GM12865 (cell line): ENCODE measurements at regions not wholly inside any gene's neighbourhood (a gene's known extent, or its start where the extent isn't known, plus 50 kb on each side); places are given as distances from the start of the nearest gene placed in this dataset.

ENCODE experiments used
- DNase-seq: peaks from one replicate; pipeline ENCODE4 v3.0.0; 2010; ENCODE audit warnings: low read depth
- H3K4me3 ChIP-seq: 2 replicates; pipeline ENCODE4 v1.5.1; 2011; ENCODE audit warnings: mild to moderate bottlenecking, low read depth, low read length, control low read depth
- CTCF ChIP-seq: IDR thresholded peaks from 2 replicates; pipeline ENCODE4 v1.5.1; 2011; ENCODE audit warnings: low read length, control low read depth, low read depth, inconsistent platforms; ENCODE audit not compliant: insufficient read depth; ENCODE audit errors: missing control alignments

- no peak for TF ChIP-seq CTCF
- no peak overlapping the region for H3K4me3 ChIP-seq
- DNase-seq, result no peak
Measured at GRCh38 chr9:134992755-134993124, 75.0 kb upstream of the FCN1 start.

GRCh38 chr9:134993416-134993815, 75.7 kb upstream of the FCN1 start:
- TF ChIP-seq CTCF, result no peak

GRCh38 chr9:134993996-134994720, 76.4 kb upstream of the FCN1 start:
- DNase-seq, result no peak
- no peak overlapping the region for H3K4me3 ChIP-seq
- TF ChIP-seq CTCF, result no peak

More at GRCh38 chr9:134993416-134993815, 75.7 kb upstream of the FCN1 start:
- no peak for DNase-seq
- H3K4me3 ChIP-seq, result no peak overlapping the region

GRCh38 chr9:134994926-134995791, 77.4 kb upstream of the FCN1 start:
- TF ChIP-seq CTCF, result no peak
- DNase-seq, result no peak
- no peak overlapping the region for H3K4me3 ChIP-seq

DNA sequence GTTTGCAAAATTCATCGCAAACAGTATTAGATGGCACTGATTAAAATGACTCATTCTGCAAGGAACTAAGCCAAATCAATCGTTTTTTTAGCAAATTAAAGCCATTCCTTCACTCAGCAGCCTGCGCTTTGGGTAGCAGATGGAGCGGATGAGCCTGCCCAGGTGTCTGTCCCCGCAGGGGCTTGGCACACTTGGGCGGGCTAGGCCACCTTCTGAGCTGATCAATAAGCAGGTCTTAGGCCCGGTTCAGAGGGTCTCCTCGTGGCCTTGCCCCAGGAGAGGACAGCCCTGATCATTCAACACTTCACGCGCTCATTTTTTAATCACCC, 78.0 kb upstream of the FCN1 start:
- H3K4me3 ChIP-seq, result no peak overlapping the region
- no peak for DNase-seq
- TF ChIP-seq CTCF, result no peak

- no peak for TF ChIP-seq CTCF
- H3K4me3 ChIP-seq, result no peak overlapping the region
- DNase-seq, result no peak
Measured at GRCh38 chr9:134996591-134997530, 79.1 kb upstream of the FCN1 start.
